GM20000 (cell line): ENCODE measurements at regions not wholly inside any gene's neighbourhood (a gene's known extent, or its start where the extent isn't known, plus 50 kb on each side); places are given as distances from the start of the nearest gene placed in this dataset.

ENCODE experiments used
- DNase-seq: peaks from one replicate; pipeline ENCODE4 v3.0.0; 2012; ENCODE audit warnings: low spot score
- TF ChIP-seq, protein P1 (sequence below): IDR thresholded peaks from 2 replicates; pipeline ENCODE4 v1.5.1; 2012; ENCODE audit warnings: mild to moderate bottlenecking, control low read depth; ENCODE audit errors: extremely low read depth, missing control alignments

DNA sequence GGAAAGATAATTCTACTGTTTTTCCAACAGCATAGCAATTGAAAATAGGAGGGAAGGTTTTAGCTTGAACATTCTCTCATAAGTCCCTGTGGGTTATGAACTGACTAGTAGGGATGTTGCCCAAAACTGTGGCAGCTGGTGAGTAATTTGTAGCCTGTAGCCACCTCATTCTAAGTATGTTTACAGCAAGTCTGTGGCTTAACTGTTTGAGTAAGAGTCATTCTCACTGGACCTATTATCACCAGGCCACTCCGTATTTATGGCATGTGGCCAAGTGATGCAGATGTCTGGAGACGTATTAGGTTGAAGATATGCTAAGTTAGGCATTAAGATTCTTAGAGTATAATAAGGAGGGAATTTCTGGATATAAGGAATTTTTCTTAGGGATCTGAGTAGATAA, 458.3 kb downstream of the ETNK1 start:
- TF ChIP-seq, protein P1, sequence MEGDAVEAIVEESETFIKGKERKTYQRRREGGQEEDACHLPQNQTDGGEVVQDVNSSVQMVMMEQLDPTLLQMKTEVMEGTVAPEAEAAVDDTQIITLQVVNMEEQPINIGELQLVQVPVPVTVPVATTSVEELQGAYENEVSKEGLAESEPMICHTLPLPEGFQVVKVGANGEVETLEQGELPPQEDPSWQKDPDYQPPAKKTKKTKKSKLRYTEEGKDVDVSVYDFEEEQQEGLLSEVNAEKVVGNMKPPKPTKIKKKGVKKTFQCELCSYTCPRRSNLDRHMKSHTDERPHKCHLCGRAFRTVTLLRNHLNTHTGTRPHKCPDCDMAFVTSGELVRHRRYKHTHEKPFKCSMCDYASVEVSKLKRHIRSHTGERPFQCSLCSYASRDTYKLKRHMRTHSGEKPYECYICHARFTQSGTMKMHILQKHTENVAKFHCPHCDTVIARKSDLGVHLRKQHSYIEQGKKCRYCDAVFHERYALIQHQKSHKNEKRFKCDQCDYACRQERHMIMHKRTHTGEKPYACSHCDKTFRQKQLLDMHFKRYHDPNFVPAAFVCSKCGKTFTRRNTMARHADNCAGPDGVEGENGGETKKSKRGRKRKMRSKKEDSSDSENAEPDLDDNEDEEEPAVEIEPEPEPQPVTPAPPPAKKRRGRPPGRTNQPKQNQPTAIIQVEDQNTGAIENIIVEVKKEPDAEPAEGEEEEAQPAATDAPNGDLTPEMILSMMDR = no peak
- no peak for DNase-seq

DNA sequence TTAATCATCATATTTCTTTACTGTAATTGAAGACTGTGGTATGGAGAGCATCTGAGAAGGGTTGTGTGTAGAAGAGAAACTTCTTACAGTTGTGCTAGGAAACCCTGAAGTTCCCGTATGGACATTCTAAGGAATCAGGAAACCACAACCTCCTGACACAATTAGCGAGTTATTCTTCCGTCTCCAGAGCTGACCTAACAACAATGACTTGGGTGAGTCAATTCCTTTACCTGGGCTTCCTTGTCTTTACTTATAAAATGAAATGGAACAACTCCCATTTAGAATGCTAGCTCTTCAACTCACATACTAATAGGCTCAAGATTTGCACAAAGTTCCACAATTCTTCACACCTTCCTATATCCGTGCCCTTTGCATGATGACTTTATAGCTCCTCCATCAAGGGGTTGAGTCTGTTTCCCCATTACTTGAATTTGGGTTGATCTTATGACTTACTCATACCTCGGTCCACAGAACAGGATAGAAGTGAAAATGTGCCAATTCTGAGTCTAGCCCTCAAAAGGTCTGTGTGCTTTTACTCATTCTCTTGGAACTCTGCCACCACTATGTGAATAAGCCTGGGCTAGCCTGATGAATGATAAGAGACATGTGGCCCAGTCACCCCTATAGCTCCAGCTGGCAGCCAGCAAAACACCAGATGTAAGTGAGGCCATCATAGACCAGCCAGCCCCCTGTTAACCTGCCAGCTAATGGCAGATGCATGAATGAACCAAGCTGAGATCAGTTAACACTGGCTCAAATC, 459.4 kb downstream of the ETNK1 start:
- TF ChIP-seq, protein P1 = no peak
- no peak for DNase-seq

DNA sequence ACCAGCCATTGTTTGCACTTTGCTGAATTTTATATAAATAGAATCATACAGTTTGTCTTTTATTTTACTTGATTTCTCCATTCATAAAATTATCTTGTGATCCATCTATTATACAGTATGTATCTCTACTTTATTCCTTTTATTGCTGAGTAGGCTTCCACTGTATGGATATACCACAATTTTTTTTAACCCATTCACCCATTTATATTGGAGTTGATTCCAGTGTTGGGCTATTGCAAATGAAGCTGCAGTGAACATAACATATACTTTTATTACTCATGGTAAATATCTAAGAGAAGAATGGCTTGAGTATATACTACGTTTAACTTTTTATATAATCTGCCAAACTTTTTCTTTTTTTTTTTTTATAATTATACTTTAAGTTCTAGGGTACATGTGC, 463.6 kb downstream of the ETNK1 start:
- DNase-seq = no peak
- TF ChIP-seq, protein P1 = no peak

DNA sequence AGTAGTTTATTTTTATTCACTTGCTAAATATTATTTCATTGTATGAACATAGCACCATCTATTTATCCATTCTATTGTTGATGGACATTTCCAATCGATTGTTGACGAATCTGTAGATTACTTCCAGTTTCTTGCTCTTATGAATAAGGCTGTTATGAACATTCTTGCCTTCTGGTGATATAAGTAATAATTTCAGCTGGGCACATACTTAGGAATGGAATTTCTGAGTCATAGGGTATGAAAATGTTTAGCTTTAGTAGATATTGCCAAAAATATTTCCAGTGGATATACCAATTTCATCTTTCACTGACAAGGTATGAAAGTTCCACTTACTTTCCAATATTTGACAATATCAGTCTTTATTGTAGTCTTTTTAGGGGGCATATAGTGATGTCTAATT, 468.5 kb downstream of the ETNK1 start:
- TF ChIP-seq, protein P1 = no peak
- DNase-seq = no peak

DNA sequence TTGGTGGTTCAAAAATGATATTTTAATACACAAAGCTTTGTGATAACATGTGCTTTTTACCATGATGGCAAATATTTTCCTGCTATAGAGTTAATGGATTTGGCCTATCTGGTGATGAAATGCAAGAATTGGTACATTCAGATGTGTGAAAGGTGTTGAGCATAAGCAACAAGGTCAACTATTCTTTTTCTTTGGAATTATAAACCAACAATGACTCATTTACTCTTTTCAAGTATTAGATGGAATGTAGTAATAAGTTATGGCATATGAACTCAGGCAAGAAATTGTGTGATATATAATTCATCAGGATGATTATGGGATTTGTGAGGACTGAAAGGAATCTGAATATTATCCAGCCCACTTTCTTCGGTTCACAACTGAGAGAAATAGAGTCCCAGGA, 471.4 kb downstream of the ETNK1 start:
- no peak for DNase-seq
- TF ChIP-seq, protein P1 = no peak

DNA sequence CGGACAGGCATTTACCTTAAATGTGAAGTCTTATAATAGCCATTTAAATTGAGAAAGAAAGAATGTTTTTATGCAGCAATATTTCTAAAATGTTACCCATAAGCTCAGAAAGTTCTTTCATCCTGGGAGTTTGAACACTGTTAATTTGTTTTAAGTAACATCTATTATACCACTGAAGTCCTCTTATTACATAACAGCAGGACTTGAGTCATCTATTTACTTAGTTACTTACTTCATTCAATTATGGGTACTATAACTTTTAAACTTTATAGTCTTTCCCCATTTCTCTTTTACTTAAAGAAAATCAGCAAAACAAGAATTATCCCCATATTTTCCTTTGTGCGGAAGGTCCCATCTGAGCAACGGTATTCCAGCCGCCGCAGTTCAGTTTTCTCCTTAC, 473.1 kb downstream of the ETNK1 start:
- DNase-seq = no peak
- TF ChIP-seq, protein P1 = no peak

DNA sequence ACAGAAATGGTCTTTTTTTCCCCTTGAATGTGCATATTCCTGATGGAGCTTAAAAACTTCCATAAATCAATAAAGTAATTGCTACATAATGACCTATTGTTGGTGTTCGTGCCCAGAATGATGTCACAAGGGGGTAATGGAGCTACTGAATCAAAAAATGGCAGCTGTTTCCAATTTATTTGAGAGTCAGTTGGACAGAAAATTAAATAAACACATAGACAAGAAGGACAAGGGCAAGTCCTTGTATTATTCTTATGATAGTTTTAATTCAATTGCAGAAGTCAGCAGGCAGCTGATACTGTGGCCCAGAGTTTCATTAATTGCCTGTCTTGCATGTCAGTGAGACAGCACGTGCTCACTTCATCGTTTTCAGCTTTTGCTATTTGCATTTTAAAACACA, 473.5 kb downstream of the ETNK1 start:
- DNase-seq = no peak
- TF ChIP-seq, protein P1 = no peak
